Panc1 (cell line): ENCODE measurements at regions not wholly inside any gene's neighbourhood (a gene's known extent, or its start where the extent isn't known, plus 50 kb on each side); places are given as distances from the start of the nearest gene placed in this dataset.

Experiments used
- ATAC-seq: fragments of 200-7000 bp; cut with Tn5 transposase; 2 replicates; pipeline ENCODE4 v1.9.1; 2020; ENCODE audit warnings: mild to moderate bottlenecking, moderate library complexity
- BruUV-seq: library from RNA; stranded (reverse); fragments of 400-500 nt; replicated peaks from 2 replicates; lab custom pipeline; 2021; lab: Mats Ljungman, UMichigan
- CTCF ChIA-PET: fragments of 300-600 bp; sonication (Branson Sonifier 250); formaldehyde crosslinking; loops from one replicate; lab custom pipeline; 2022; ENCODE audit warnings: antibody characterized with exemption; lab: Charles Lee
- POLR2A ChIA-PET: fragments of 300-600 bp; sonication (Branson Sonifier 250); formaldehyde crosslinking; loops from one replicate; lab custom pipeline; 2022; ENCODE audit warnings: antibody characterized with exemption; lab: Charles Lee
- DNase-seq: peaks from one replicate; pipeline ENCODE4 v3.0.0-alpha.2; 2010; ENCODE audit warnings: low read depth, low spot score
- H3K27ac ChIP-seq: 2 replicates; pipeline ENCODE4 v1.5.1; 2011; ENCODE audit warnings: mild to moderate bottlenecking, low read length, inconsistent platforms
- H3K27me3 ChIP-seq: fragments of 200-500 bp; sonication (Bioruptor generic); 2 replicates; pipeline ENCODE4 v1.6.0; 2014; ENCODE audit warnings: low read length, inconsistent platforms; ENCODE audit not compliant: control insufficient read depth, insufficient read depth
- H3K36me3 ChIP-seq: fragments of 200-500 bp; sonication (Bioruptor generic); 2 replicates; pipeline ENCODE4 v1.5.1; 2014; ENCODE audit warnings: inconsistent platforms, mild to moderate bottlenecking, low read length, moderate library complexity; ENCODE audit not compliant: control insufficient read depth, insufficient read depth
- H3K4me1 ChIP-seq: 2 replicates; pipeline ENCODE4 v1.5.1; 2011; ENCODE audit warnings: inconsistent platforms, mild to moderate bottlenecking, low read length, moderate library complexity; ENCODE audit not compliant: control insufficient read depth, insufficient read depth
- H3K4me3 ChIP-seq, 2 experiments: 2 replicates each; pipeline ENCODE4 v1.5.1; 2011 to 2012; ENCODE audit warnings: low read depth in 2 of 2, low read length in 2 of 2, mild to moderate bottlenecking in 2 of 2, inconsistent platforms in 1 of 2, moderate library complexity in 1 of 2
- H3K9me3 ChIP-seq: fragments of 200-500 bp; sonication (Bioruptor generic); 2 replicates; pipeline ENCODE4 v1.5.1; 2014; ENCODE audit warnings: low read depth, mild to moderate bottlenecking, inconsistent platforms, low read length, moderate library complexity; ENCODE audit not compliant: control insufficient read depth, insufficient read depth
- POLR2AphosphoS5 ChIP-seq: IDR thresholded peaks from 2 replicates; pipeline ENCODE4 v1.6.1; 2012; ENCODE audit warnings: mild to moderate bottlenecking, low read depth, low read length, moderate library complexity
- REST ChIP-seq, 2 experiments: IDR thresholded peaks; 2 replicates each; pipeline ENCODE4 v1.6.1; 2011 to 2012; ENCODE audit warnings: low read depth in 2 of 2, control low read depth in 1 of 2, low read length in 1 of 2, mild to moderate bottlenecking in 1 of 2, moderate library complexity in 1 of 2; ENCODE audit not compliant: insufficient read depth in 1 of 2
- SIN3A ChIP-seq: IDR thresholded peaks from 2 replicates; pipeline ENCODE4 v1.6.1; 2012; ENCODE audit warnings: low read depth, mild to moderate bottlenecking, low read length, moderate library complexity, borderline replicate concordance; ENCODE audit not compliant: insufficient read depth
- TCF7L2 ChIP-seq: IDR thresholded peaks from 2 replicates; pipeline ENCODE4 v1.6.1; 2011; ENCODE audit warnings: mild to moderate bottlenecking, low read depth, low read length, inconsistent platforms
- in situ Hi-C: cut with HindIII; loops from 2 replicates; pipeline ENCODE4 v1.10.0; 2016; ENCODE audit warnings: low sequenced_read_pairs, low pct_unique_long_range_greater_than_20kb
- intact Hi-C: fragments of 100-400 bp; cut with micrococcal nuclease; formaldehyde crosslinking; loops from one replicate; pipeline ENCODE4 v1.10.0; 2022; ENCODE audit not compliant: unreplicated experiment
- TF ChIP-seq, protein P1 (sequence below): fragments of 450-650 bp; IDR thresholded peaks from 2 replicates; pipeline ENCODE4 v1.5.1; 2017; ENCODE audit warnings: mild to moderate bottlenecking

DNA sequence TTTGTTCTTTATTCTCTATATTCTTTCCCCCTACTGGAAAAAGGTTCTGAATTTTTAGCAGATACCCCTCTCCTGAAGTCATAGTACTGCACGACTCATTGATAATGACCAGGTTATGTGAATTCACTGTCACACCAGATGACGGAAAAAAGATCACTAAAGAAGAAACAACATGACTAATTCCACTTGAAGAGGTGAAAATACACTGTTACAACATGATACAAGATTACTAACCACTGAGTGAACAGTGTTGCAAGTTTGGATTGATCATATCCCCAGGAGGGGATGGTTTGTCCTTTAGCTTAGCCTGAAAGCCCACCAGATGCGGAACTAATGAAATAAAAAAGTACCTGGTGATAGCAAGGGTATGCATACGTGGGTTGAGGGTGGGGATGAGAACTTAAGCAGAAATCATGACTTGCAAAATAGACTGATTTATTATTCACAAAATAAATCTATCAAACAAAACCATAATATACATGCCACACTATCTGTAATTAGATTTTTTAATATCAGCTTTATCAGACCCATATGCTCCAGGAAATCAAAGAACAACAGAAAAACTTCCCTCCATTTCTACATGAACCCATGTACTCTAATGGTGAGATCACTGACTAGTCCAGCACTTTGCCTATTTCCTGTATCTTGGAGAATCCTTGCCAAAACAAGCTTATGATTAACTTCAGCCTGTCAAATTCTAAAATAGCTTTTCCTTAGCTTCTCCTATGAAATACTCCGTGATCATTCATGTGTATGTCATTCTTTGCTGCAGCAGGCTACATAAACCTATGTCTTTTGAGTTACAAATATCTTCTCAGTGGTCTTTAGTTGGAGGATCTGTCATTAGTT, 257.4 kb upstream of the AGA start:
- in situ Hi-C loops: no loop called here
- intact Hi-C loops: no loop called here
- ChIA-PET POLR2A (no interaction called here), CTCF (no interaction called here)
- Histone ChIP-seq H3K36me3 (no peaks in the 10 kb centered on the region), H3K4me1 (no peaks in the 10 kb centered on the region), H3K27me3 (no peaks in the 10 kb centered on the region), H3K27ac (no peak overlapping the region), H3K4me3 (no peak overlapping the region), H3K9me3 (no peaks in the 10 kb centered on the region)
- BruUV-seq: no TSS peak
- ATAC-seq (no peak), DNase-seq (no peak)
- TF ChIP-seq SIN3A: no peak

DNA sequence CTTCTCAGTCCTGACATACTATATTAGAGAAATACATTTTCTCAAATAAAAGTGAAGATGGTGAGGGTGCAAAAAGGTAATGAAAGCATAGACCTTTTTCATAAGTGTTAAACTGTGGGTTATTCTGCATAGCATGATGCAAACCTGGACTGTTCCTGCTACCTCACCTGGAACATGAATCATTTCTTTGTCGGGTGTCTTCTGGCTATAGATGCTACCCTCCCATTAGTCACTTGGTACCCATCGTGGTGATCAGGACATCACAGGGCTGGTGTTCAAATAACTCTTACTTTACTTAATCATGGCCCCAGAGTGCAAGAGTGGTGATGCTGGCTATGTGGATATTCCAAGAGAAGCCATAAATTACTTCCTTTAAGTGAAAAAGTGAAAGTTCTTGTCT, 264.7 kb upstream of the AGA start:
- H3K36me3 ChIP-seq: no peaks in the 10 kb centered on the region
- CTCF ChIA-PET: no interaction called here
- no peak overlapping the region for H3K27ac ChIP-seq
- no peaks in the 10 kb centered on the region for H3K27me3 ChIP-seq
- BruUV-seq: no TSS peak
- no peak overlapping the region for H3K4me3 ChIP-seq
- no peaks in the 10 kb centered on the region for H3K4me1 ChIP-seq
- TF ChIP-seq REST (IDR thresholded peaks at IDR 0.05; ENCODE audit: insufficient read depth in 1 of 2, low read depth in 2 of 2, low read length in 1 of 2) (no peak), SIN3A (no peak), POLR2AphosphoS5 (no peak), TCF7L2 (no peak)
- TF ChIP-seq, protein P1, sequence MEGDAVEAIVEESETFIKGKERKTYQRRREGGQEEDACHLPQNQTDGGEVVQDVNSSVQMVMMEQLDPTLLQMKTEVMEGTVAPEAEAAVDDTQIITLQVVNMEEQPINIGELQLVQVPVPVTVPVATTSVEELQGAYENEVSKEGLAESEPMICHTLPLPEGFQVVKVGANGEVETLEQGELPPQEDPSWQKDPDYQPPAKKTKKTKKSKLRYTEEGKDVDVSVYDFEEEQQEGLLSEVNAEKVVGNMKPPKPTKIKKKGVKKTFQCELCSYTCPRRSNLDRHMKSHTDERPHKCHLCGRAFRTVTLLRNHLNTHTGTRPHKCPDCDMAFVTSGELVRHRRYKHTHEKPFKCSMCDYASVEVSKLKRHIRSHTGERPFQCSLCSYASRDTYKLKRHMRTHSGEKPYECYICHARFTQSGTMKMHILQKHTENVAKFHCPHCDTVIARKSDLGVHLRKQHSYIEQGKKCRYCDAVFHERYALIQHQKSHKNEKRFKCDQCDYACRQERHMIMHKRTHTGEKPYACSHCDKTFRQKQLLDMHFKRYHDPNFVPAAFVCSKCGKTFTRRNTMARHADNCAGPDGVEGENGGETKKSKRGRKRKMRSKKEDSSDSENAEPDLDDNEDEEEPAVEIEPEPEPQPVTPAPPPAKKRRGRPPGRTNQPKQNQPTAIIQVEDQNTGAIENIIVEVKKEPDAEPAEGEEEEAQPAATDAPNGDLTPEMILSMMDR: no peak
- POLR2A ChIA-PET: no interaction called here
- ATAC-seq (no peak), DNase-seq (no peak)
- H3K9me3 ChIP-seq: no peaks in the 10 kb centered on the region
- intact Hi-C loops (no loop called here), in situ Hi-C loops (no loop called here)

GRCh38 chr4:177713454-177713853, 271.2 kb upstream of the AGA start:
- BruUV-seq: no TSS peak
- ChIA-PET CTCF (no interaction called here), POLR2A (no interaction called here)
- in situ Hi-C loops (no loop called here), intact Hi-C loops (no loop called here)
- no peak for DNase-seq
- TF ChIP-seq TCF7L2: no peak
- no peak for TF ChIP-seq POLR2AphosphoS5
- TF ChIP-seq REST (IDR thresholded peaks at IDR 0.05; ENCODE audit: insufficient read depth in 1 of 2, low read depth in 2 of 2, low read length in 1 of 2): no peak
- TF ChIP-seq, protein P1: no peak
- Histone ChIP-seq H3K4me1 (no peaks in the 10 kb centered on the region), H3K27me3 (no peaks in the 10 kb centered on the region), H3K9me3 (no peaks in the 10 kb centered on the region), H3K4me3 (no peak overlapping the region), H3K27ac (no peak overlapping the region), H3K36me3 (no peaks in the 10 kb centered on the region)
- ATAC-seq: no peak
